Stimulated activated naive B cell treated with anti-CD40 and anti-IgM and Interleukin-4, amounts not matched to agents 10 μg/mL and 1 μg/mL and 100 μg/mL, for 72 hours (primary cell): ENCODE measurements at regions not wholly inside any gene's neighbourhood (a gene's known extent, or its start where the extent isn't known, plus 50 kb on each side); places are given as distances from the start of the nearest gene placed in this dataset.
A peak's percentile ranks its signal among the peaks of the same experiment; 100 is the strongest.

ENCODE experiments used
- ATAC-seq, 2 donors: fragments of 150-1000 bp; cut with Tn5 transposase; replicated peaks; 2 replicates each; pipeline ENCODE4 v1.10.0; 2021; ENCODE audit warnings: moderate library complexity in 1 of 2
- DNase-seq: peaks from one replicate; pipeline ENCODE4 v3.0.0; 2021
- H3K27ac Mint-ChIP-seq: one replicate; pipeline ENCODE4 v1.8.0; 2022; ENCODE audit warnings: mild to moderate bottlenecking, mixed read lengths
- H3K27me3 Mint-ChIP-seq, 2 donors: one replicate each; pipeline ENCODE4 v1.8.0; 2022; ENCODE audit warnings: mixed read lengths in 2 of 2
- H3K36me3 Mint-ChIP-seq, 2 donors: one replicate each; pipeline ENCODE4 v1.8.0; 2022; ENCODE audit warnings: mixed read lengths in 2 of 2, mild to moderate bottlenecking in 1 of 2
- H3K4me1 Mint-ChIP-seq, 2 donors: one replicate each; pipeline ENCODE4 v1.8.0; 2022; ENCODE audit warnings: mixed read lengths in 2 of 2, mild to moderate bottlenecking in 1 of 2
- H3K4me3 Mint-ChIP-seq, 2 donors: one replicate each; pipeline ENCODE4 v1.8.0; 2022; ENCODE audit warnings: mild to moderate bottlenecking in 2 of 2, mixed read lengths in 2 of 2, moderate library complexity in 1 of 2
- H3K9me3 Mint-ChIP-seq, 2 donors: one replicate each; pipeline ENCODE4 v1.8.0; 2022; ENCODE audit warnings: mixed read lengths in 2 of 2, mild to moderate bottlenecking in 1 of 2

GRCh38 chr15:100703032-100703578, 100.7 kb downstream of the ASB7 start:
- ATAC-seq: peak; percentile 76 to 80
- DNase-seq: no peak
- H3K4me1 Mint-ChIP-seq: no peaks in the 10 kb centered on the region
- H3K27me3 Mint-ChIP-seq: peaks cover 31 to 35% of the 10 kb centered on the region in 2 donors
- no peak overlapping the region for H3K27ac Mint-ChIP-seq
- peaks cover 0 to 2% of the 10 kb centered on the region in 2 donors for H3K9me3 Mint-ChIP-seq
- H3K4me3 Mint-ChIP-seq: no peak overlapping the region
- H3K36me3 Mint-ChIP-seq: no peaks in the 10 kb centered on the region

- no peak for ATAC-seq
- Mint-ChIP-seq H3K4me1 (no peaks in the 10 kb centered on the region), H3K27ac (no peak overlapping the region), H3K27me3 (peaks cover 34 to 35% of the 10 kb centered on the region in 2 donors), H3K9me3 (peaks cover 2 to 3% of the 10 kb centered on the region in 2 donors), H3K4me3 (no peak overlapping the region), H3K36me3 (no peaks in the 10 kb centered on the region)
- no peak for DNase-seq
Measured at GRCh38 chr15:100703671-100704070, 101.3 kb downstream of the ASB7 start.

- H3K4me1 Mint-ChIP-seq: no peaks in the 10 kb centered on the region
- DNase-seq (no peak), ATAC-seq (no peak)
- H3K4me3 Mint-ChIP-seq: no peak overlapping the region
- H3K27me3 Mint-ChIP-seq: peaks cover 39 to 40% of the 10 kb centered on the region in 2 donors
- no peak overlapping the region for H3K27ac Mint-ChIP-seq
- H3K9me3 Mint-ChIP-seq: peaks cover 2 to 7% of the 10 kb centered on the region in 2 donors
- no peaks in the 10 kb centered on the region for H3K36me3 Mint-ChIP-seq
Measured at GRCh38 chr15:100704281-100705055, 102.1 kb downstream of the ASB7 start.

GRCh38 chr15:100705065-100705464, 102.7 kb downstream of the ASB7 start:
- DNase-seq: no peak
- ATAC-seq: no peak
- Mint-ChIP-seq H3K36me3 (peaks cover 0 to 5% of the 10 kb centered on the region in 2 donors), H3K27ac (no peak overlapping the region), H3K4me1 (no peaks in the 10 kb centered on the region), H3K9me3 (peaks cover 7 to 13% of the 10 kb centered on the region in 2 donors), H3K4me3 (no peak overlapping the region), H3K27me3 (peaks cover 39 to 40% of the 10 kb centered on the region in 2 donors)

GRCh38 chr15:100705841-100706240, 103.5 kb downstream of the ASB7 start:
- Mint-ChIP-seq H3K4me3 (no peak overlapping the region), H3K27me3 (peaks cover 39 to 40% of the 10 kb centered on the region in 2 donors)
- DNase-seq: no peak

GRCh38 chr15:100707229-100707628, 104.8 kb downstream of the ASB7 start:
- ATAC-seq: no peak
- peaks cover 36 to 39% of the 10 kb centered on the region in 2 donors for H3K27me3 Mint-ChIP-seq
- H3K4me1 Mint-ChIP-seq: no peaks in the 10 kb centered on the region
- DNase-seq: no peak
- no peak overlapping the region for H3K27ac Mint-ChIP-seq
- peaks cover 0 to 6% of the 10 kb centered on the region in 2 donors for H3K36me3 Mint-ChIP-seq
- no peak overlapping the region for H3K4me3 Mint-ChIP-seq
- peaks cover 12 to 20% of the 10 kb centered on the region in 2 donors for H3K9me3 Mint-ChIP-seq

More at GRCh38 chr15:100705841-100706240, 103.5 kb downstream of the ASB7 start:
- Mint-ChIP-seq H3K4me1 (no peaks in the 10 kb centered on the region), H3K9me3 (peaks cover 12 to 20% of the 10 kb centered on the region in 2 donors), H3K27ac (no peak overlapping the region), H3K36me3 (peaks cover 0 to 6% of the 10 kb centered on the region in 2 donors)
- no peak for ATAC-seq

GRCh38 chr15:100708916-100709315, 106.5 kb downstream of the ASB7 start:
- ATAC-seq: no peak
- Mint-ChIP-seq H3K4me1 (no peaks in the 10 kb centered on the region), H3K36me3 (peaks cover 0 to 6% of the 10 kb centered on the region in 2 donors), H3K27me3 (peaks cover 31 to 34% of the 10 kb centered on the region in 2 donors), H3K9me3 (peaks cover 12 to 20% of the 10 kb centered on the region in 2 donors), H3K4me3 (no peak overlapping the region), H3K27ac (no peak overlapping the region)
- DNase-seq: no peak

- H3K36me3 Mint-ChIP-seq: peaks cover 0 to 6% of the 10 kb centered on the region in 2 donors
- no peak overlapping the region for H3K4me3 Mint-ChIP-seq
- H3K27ac Mint-ChIP-seq: no peak overlapping the region
- no peak for ATAC-seq
- H3K9me3 Mint-ChIP-seq: peaks cover 12 to 20% of the 10 kb centered on the region in 2 donors
- H3K4me1 Mint-ChIP-seq: no peaks in the 10 kb centered on the region
- peaks cover 17 to 22% of the 10 kb centered on the region in 2 donors for H3K27me3 Mint-ChIP-seq
- no peak for DNase-seq
Measured at GRCh38 chr15:100710222-100710621, 107.8 kb downstream of the ASB7 start.

- no peak overlapping the region for H3K27ac Mint-ChIP-seq
- ATAC-seq: no peak
- H3K36me3 Mint-ChIP-seq: peaks cover 0 to 6% of the 10 kb centered on the region in 2 donors
- H3K4me1 Mint-ChIP-seq: no peaks in the 10 kb centered on the region
- no peak for DNase-seq
- H3K9me3 Mint-ChIP-seq: peaks cover 12 to 20% of the 10 kb centered on the region in 2 donors
- H3K4me3 Mint-ChIP-seq: no peak overlapping the region
- H3K27me3 Mint-ChIP-seq: peaks cover 12 to 20% of the 10 kb centered on the region in 2 donors
Measured at GRCh38 chr15:100710744-100711515, 108.5 kb downstream of the ASB7 start.

- no peaks in the 10 kb centered on the region for H3K4me1 Mint-ChIP-seq
- H3K27ac Mint-ChIP-seq: no peak overlapping the region
- H3K4me3 Mint-ChIP-seq: no peak overlapping the region
- peaks cover 12 to 20% of the 10 kb centered on the region in 2 donors for H3K27me3 Mint-ChIP-seq
- ATAC-seq (no peak), DNase-seq (no peak)
- H3K36me3 Mint-ChIP-seq: peaks cover 0 to 6% of the 10 kb centered on the region in 2 donors
- H3K9me3 Mint-ChIP-seq: peaks cover 12 to 20% of the 10 kb centered on the region in 2 donors
Measured at GRCh38 chr15:100711516-100712021, 109.2 kb downstream of the ASB7 start.

- Mint-ChIP-seq H3K4me1 (no peaks in the 10 kb centered on the region), H3K4me3 (no peak overlapping the region), H3K36me3 (peaks cover 0 to 6% of the 10 kb centered on the region in 2 donors), H3K9me3 (peaks cover 11 to 20% of the 10 kb centered on the region in 2 donors), H3K27me3 (peaks cover 7 to 14% of the 10 kb centered on the region in 2 donors), H3K27ac (no peak overlapping the region)
- no peak for DNase-seq
- no peak for ATAC-seq
Measured at GRCh38 chr15:100712226-100712625, 109.8 kb downstream of the ASB7 start.

GRCh38 chr15:100713163-100713867, 110.9 kb downstream of the ASB7 start:
- no peak overlapping the region for H3K27ac Mint-ChIP-seq
- H3K4me1 Mint-ChIP-seq: no peaks in the 10 kb centered on the region
- H3K27me3 Mint-ChIP-seq: peaks cover 12 to 16% of the 10 kb centered on the region in 2 donors
- no peak overlapping the region for H3K4me3 Mint-ChIP-seq
- ATAC-seq (no peak), DNase-seq (no peak)
- peaks cover 10 to 20% of the 10 kb centered on the region in 2 donors for H3K9me3 Mint-ChIP-seq
- H3K36me3 Mint-ChIP-seq: peaks cover 0 to 6% of the 10 kb centered on the region in 2 donors

- Mint-ChIP-seq H3K4me3 (no peak overlapping the region), H3K27me3 (peaks cover 10 to 16% of the 10 kb centered on the region in 2 donors)
Measured at GRCh38 chr15:100714034-100714748, 111.8 kb downstream of the ASB7 start.

More at GRCh38 chr15:100714034-100714748, 111.8 kb downstream of the ASB7 start:
- H3K4me1 Mint-ChIP-seq: no peaks in the 10 kb centered on the region
- no peak overlapping the region for H3K27ac Mint-ChIP-seq
- ATAC-seq (no peak), DNase-seq (no peak)
- peaks cover 10 to 12% of the 10 kb centered on the region in 2 donors for H3K9me3 Mint-ChIP-seq
- H3K36me3 Mint-ChIP-seq: peaks cover 0 to 6% of the 10 kb centered on the region in 2 donors
